ENCODE measurements at regions not wholly inside any gene's neighbourhood (a gene's known extent, or its start where the extent isn't known, plus 50 kb on each side); places are given as distances from the start of the nearest gene placed in this dataset.

- H3K4me3 ChIP-seq: no peak overlapping the region
- no peak for TF ChIP-seq CTCF (IDR thresholded peaks at IDR 0.05)
- no peak for TF ChIP-seq POLR2A (IDR thresholded peaks at IDR 0.05)
- no peaks in the 10 kb centered on the region for H3K27me3 ChIP-seq
- no peaks in the 10 kb centered on the region for H3K36me3 ChIP-seq
- intact Hi-C loops (cut with DNase I; ENCODE audit: low total_unique reads): no loop called here
- H3K27ac ChIP-seq: no peak overlapping the region
- no peaks in the 10 kb centered on the region for H3K4me1 ChIP-seq
- no peaks in the 10 kb centered on the region for H3K9me3 ChIP-seq
- DNase-seq: no peak
These were observed 281.4 kb upstream of the RGS17 start for GRCh38 chr6:153412519-153412918.

GRCh38 chr6:153411070-153411648 lies 280.1 kb upstream of the RGS17 start:
- TF ChIP-seq POLR2A (IDR thresholded peaks at IDR 0.05): no peak
- no peak for TF ChIP-seq CTCF (IDR thresholded peaks at IDR 0.05)
- H3K4me1 ChIP-seq: no peaks in the 10 kb centered on the region
- H3K36me3 ChIP-seq: no peaks in the 10 kb centered on the region
- no peaks in the 10 kb centered on the region for H3K27me3 ChIP-seq
- H3K27ac ChIP-seq: no peak overlapping the region
- no peak overlapping the region for H3K4me3 ChIP-seq
- intact Hi-C loops (cut with DNase I; ENCODE audit: low total_unique reads): no loop called here
- no peak for DNase-seq
- H3K9me3 ChIP-seq: no peaks in the 10 kb centered on the region

GRCh38 chr6:153405931-153406330 lies 274.8 kb upstream of the RGS17 start:
- Histone ChIP-seq H3K36me3 (no peaks in the 10 kb centered on the region), H3K27ac (no peak overlapping the region), H3K4me3 (no peak overlapping the region), H3K27me3 (no peaks in the 10 kb centered on the region), H3K9me3 (no peaks in the 10 kb centered on the region), H3K4me1 (no peaks in the 10 kb centered on the region)
- TF ChIP-seq CTCF (IDR thresholded peaks at IDR 0.05): no peak
- no peak for TF ChIP-seq POLR2A (IDR thresholded peaks at IDR 0.05)
- intact Hi-C loops (cut with DNase I; ENCODE audit: low total_unique reads): no loop called here
- no peak for DNase-seq

GRCh38 chr6:153401751-153402150 lies 270.7 kb upstream of the RGS17 start:
- H3K4me3 ChIP-seq: no peak overlapping the region
- no peaks in the 10 kb centered on the region for H3K36me3 ChIP-seq
- no peak for DNase-seq
- TF ChIP-seq CTCF (IDR thresholded peaks at IDR 0.05): no peak
- no peak for TF ChIP-seq POLR2A (IDR thresholded peaks at IDR 0.05)
- no peak overlapping the region for H3K27ac ChIP-seq
- H3K4me1 ChIP-seq: no peaks in the 10 kb centered on the region
- H3K27me3 ChIP-seq: no peaks in the 10 kb centered on the region
- intact Hi-C loops (cut with DNase I; ENCODE audit: low total_unique reads): no loop called here
- no peaks in the 10 kb centered on the region for H3K9me3 ChIP-seq

- TF ChIP-seq CTCF (IDR thresholded peaks at IDR 0.05) (no peak), POLR2A (IDR thresholded peaks at IDR 0.05) (no peak)
- no peak for DNase-seq
- H3K27me3 ChIP-seq: no peaks in the 10 kb centered on the region
- H3K9me3 ChIP-seq: no peaks in the 10 kb centered on the region
- H3K27ac ChIP-seq: no peak overlapping the region
- intact Hi-C loops (cut with DNase I; ENCODE audit: low total_unique reads): no loop called here
- H3K4me1 ChIP-seq: no peaks in the 10 kb centered on the region
- H3K4me3 ChIP-seq: no peak overlapping the region
- H3K36me3 ChIP-seq: no peaks in the 10 kb centered on the region
These were observed 261.1 kb upstream of the RGS17 start for GRCh38 chr6:153392156-153392555.
